CD4-positive, alpha-beta T cell treated with Interleukin-6 for 4 hours (primary cell): ENCODE measurements at regions not wholly inside any gene's neighbourhood (a gene's known extent, or its start where the extent isn't known, plus 50 kb on each side); places are given as distances from the start of the nearest gene placed in this dataset.
"Not testable (repeated sequence)": the region's sequence is repeated elsewhere in the genome, so short reads cannot be mapped to it uniquely, and the experiment has no call there.

ENCODE experiments used
- DNase-seq: peaks from one replicate; pipeline ENCODE4 v3.0.0-alpha.2; 2020; ENCODE audit warnings: mixed read lengths

DNA sequence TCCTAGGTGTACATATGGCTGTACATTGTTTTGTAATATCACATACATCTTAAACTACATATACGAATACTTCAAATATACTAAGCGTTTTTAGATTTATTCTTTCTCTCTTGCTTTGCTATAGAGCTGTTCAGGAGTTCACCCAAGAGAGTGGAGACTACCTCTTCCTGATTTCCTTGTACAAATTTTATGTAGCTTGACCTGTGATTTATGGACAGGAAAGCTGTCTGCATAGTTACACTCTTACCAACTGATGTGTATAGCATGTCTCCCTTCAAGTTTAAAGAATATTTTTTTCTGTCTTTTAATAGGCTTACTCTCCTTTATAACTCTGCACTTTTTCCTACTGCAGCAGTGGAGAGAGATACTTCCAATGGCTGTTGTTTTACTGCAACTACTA is 428.7 kb downstream of the NDFIP2 start:
- no peak for DNase-seq

DNA sequence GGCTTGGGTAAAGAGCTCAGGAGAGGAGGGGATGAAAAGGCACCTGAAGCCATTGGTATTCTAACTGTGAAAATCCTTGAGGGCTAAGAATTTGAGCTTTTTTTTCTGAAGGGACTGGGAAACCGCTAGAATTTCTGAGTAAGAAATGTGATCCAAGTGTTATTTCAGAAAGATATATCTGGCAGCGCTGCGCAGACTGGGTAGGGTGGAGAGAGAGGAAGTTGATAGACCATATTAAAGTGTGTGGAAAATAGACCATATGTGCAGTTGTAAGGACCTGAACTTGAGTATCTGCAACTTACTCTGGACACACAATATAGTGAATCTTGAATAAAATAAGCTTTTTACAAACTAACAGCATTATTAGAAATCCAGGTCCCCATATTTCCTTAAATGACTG is 427.4 kb downstream of the NDFIP2 start:
- no peak for DNase-seq

DNA sequence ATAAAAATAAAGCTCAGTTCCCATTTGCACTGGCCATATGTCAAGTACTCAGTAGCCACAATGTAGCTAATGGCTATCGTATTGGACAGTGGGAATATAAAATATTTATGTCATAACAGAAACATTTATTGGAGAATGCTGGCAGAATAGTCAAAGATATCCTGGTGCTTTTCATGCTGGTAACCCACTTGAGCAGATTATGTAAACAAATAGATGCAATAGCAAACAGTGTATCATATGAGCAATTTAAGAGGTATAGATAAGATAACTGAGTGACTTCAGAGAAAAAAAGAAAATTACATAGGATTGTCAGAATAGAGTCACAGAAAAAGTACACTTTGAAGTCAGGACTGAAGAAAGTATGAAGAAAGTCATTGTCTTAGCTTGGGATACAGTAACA is 426.6 kb downstream of the NDFIP2 start:
- no peak for DNase-seq

- DNase-seq, result no peak
Measured at GRCh38 chr13:79906345-79906744, 425.4 kb downstream of the NDFIP2 start.

DNA sequence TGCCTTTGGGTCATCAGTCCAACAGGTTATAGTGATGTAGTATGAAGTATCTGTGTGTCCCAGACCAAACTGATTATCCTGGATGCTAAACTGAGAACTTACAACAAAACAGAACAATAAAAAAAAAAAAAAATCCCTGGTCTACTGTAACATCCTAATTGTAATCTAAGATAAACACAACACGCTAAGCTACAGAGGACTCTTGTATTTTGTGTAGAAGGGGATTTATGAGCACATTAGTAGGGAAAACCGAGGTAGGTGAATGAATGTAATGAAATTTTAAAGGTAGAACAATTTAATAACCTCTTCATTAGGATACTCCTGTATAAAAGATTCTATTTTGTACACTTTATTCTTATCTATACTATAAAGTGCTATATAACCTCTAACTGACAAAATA is 424.1 kb downstream of the NDFIP2 start:
- DNase-seq, result no peak

DNA sequence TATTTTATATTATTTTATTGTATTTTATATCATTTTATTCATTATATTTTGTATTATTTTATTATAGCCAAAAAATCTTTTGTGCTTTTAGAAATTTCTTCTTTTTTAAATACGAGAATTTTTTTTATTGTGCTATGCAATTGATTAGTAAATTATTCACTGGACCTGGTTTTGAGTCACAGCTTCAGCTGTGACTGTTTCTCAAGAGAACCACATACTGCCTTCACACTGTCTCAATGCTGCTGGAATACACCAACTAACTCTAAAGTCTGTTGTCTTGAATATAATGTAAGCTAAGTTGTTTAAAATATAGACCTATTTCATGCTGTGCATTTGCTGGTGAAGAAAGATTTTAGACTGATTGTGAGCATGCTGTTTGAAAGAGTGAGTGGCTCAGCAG is 423.6 kb downstream of the NDFIP2 start:
- DNase-seq, result no peak

GRCh38 chr13:79901336-79901735 is 420.4 kb downstream of the NDFIP2 start:
- DNase-seq, result no peak

GRCh38 chr13:79900356-79900755 is 419.4 kb downstream of the NDFIP2 start:
- DNase-seq, result no peak

DNA sequence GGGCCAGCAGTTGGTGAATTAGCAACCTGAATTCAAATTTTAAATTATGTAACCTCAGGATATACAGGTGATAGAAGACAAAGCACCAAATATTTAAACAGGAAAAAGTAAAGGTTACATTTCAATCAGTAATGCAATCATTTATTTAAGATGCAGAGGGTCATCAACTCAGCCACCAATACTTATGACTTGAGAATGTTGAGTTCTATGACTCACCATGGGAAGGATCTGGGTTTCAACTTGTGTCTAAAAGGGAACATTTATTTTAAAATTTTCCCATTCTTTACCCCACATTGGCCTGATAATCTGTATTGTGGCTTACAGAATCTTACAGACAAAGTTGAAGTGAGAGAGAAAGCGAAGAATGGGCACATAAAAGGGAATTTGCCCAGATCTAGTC is 418.0 kb downstream of the NDFIP2 start:
- no peak for DNase-seq

- no peak for DNase-seq
Measured at GRCh38 chr13:79898202-79898826, 417.4 kb downstream of the NDFIP2 start.

DNA sequence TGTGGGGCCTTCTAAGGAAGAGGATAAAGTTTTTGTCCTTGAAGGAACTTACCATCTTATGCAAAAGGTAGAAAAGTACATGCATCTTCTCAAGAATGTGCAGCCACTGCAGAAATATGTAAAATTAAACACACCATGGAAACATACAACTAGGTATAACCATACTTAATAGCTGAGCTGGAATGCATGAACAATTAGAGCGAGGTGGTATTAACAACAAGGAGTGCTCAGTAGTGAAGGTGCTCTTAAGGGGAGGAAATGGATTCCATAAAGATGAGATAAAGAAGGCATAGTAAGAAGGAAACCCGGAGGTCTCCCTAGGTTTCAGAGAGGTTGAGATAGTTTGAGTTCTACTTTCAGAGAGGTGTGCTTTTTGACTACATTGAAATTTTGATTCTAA is 415.9 kb downstream of the NDFIP2 start:
- DNase-seq, result no peak

GRCh38 chr13:79895416-79895815 is 414.5 kb downstream of the NDFIP2 start:
- no peak for DNase-seq

- DNase-seq, result not testable (repeated sequence)
Measured at GRCh38 chr13:79887278-79887677, 406.3 kb downstream of the NDFIP2 start.

DNA sequence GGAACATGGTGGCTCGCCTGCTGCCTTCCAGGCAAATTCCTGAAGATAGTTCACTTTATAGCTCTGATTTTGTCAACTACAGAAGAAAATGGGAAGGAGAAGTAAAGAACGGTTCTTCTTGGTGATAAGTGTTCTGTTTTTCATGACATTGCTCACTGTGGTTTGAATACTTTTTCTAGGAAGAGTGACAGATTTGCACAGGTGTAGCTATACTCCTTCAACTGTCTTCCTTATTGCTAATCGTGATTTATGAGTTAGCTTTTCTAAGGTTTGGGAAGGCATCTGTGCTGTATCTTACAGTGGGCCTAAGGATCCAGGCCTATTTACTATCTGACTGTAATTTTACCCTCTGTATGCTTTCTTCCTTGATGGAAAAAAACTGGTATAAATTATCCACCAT is 405.6 kb downstream of the NDFIP2 start:
- no peak for DNase-seq

- no peak for DNase-seq
Measured at GRCh38 chr13:79884890-79885289, 403.9 kb downstream of the NDFIP2 start.

- DNase-seq, result no peak
Measured at GRCh38 chr13:79883216-79883615, 402.3 kb downstream of the NDFIP2 start.

DNA sequence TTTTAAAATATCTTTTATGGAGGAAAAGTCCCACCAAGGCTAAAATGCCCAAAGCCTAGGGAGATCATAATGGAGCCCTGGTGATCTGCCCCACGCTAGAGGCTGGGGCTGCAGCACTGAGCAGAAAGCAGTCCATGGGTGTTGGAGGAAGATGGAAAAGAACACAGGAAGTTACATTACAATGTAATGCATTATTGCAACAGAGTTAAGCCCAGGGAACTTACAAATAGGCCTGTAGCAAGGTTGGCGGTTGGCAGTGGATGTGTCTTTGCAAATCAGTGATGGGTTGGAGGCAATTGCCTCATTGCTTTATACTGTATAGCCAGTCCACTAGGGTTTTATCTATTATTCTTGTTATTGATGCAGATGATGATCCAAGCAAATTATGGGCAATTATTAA is 399.9 kb downstream of the NDFIP2 start:
- no peak for DNase-seq

GRCh38 chr13:79874396-79875360 is 393.7 kb downstream of the NDFIP2 start:
- no peak for DNase-seq

DNA sequence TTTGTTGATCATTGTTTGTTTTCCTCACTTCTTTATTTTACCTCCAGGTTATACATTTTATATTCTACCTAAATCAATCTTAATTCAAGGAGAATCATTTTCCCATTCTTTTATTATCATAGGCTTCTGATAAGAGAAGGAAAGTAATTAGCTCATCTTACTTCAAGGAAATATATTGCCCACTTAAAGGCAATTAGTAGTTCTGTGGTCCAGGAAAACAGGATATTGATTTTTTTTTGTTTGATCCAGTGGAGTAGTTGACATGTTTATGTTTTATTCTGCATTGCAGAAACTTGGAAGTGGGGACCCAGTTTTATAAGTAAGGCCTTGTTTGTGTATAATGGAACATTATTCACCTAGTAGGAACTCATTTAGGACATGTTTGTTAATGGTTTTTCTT is 390.6 kb downstream of the NDFIP2 start:
- DNase-seq, result no peak

DNA sequence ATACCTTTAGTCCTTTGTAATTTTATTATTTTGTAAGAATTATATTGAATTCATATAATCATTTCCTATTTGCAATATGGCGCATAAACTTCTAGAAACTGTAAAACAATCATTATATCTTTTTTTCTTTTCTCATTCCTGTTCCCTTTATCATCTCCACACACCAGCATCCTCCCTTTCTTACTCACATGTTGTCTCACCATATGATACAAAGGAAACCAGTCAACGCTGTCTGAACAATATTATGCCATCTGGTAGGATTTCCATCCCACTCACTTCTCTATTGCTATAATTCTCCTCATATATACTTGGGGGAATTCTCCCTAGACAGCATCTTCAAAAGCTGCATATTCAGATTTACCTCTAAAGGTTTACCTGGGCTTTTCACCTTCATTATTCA is 389.8 kb downstream of the NDFIP2 start:
- no peak for DNase-seq

- no peak for DNase-seq
Measured at GRCh38 chr13:79870123-79870522, 389.2 kb downstream of the NDFIP2 start.

DNA sequence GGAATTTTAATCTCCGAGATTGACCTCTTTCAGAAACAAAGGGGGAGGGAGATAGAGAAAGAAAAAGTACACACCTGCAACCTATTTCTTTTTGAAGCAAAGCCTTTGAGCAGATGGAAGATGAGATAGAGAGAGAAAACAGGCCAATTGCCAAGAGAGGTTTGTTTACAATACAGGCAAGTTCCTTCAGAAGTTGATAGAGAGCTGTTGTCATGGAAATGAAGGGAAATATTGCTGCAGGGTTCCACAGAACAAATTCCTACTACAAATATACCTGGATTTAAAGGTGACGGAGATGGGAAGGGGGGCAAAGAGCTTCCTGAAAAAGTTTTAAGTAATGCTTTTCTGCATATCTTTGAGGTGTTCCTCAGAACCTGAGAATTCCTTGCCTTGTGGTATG is 388.4 kb downstream of the NDFIP2 start:
- no peak for DNase-seq

GRCh38 chr13:79867254-79867653 is 386.3 kb downstream of the NDFIP2 start:
- DNase-seq, result no peak

GRCh38 chr13:79866436-79866835 is 385.5 kb downstream of the NDFIP2 start:
- no peak for DNase-seq
